Neuronal stem cell (in vitro differentiated cells): ENCODE measurements at regions not wholly inside any gene's neighbourhood (a gene's known extent, or its start where the extent isn't known, plus 50 kb on each side); places are given as distances from the start of the nearest gene placed in this dataset.

Experiments used
- DNase-seq: peaks from one replicate; pipeline ENCODE4 v3.0.0-alpha.2; 2013; ENCODE audit warnings: low spot score
- H2AFZ ChIP-seq: one replicate; pipeline ENCODE4 v1.6.1; 2013; ENCODE audit warnings: mild to moderate bottlenecking, low read length, inconsistent platforms
- H2AK5ac ChIP-seq: 2 replicates; pipeline ENCODE4 v1.6.1; 2013; ENCODE audit warnings: low read depth, mild to moderate bottlenecking, inconsistent platforms, low read length, moderate library complexity, mixed read lengths
- H2BK120ac ChIP-seq: 2 replicates; pipeline ENCODE4 v1.6.1; 2013; ENCODE audit warnings: low read depth, mild to moderate bottlenecking, inconsistent platforms, low read length, moderate library complexity, mixed read lengths
- H2BK12ac ChIP-seq: one replicate; pipeline ENCODE4 v1.6.1; 2013; ENCODE audit warnings: low read length, inconsistent platforms
- H2BK15ac ChIP-seq: 2 replicates; pipeline ENCODE4 v1.6.1; 2013; ENCODE audit warnings: mild to moderate bottlenecking, low read length, inconsistent platforms, mixed read lengths
- H2BK5ac ChIP-seq: one replicate; pipeline ENCODE4 v1.6.1; 2013; ENCODE audit warnings: inconsistent platforms, mild to moderate bottlenecking, low read length, moderate library complexity
- H3K14ac ChIP-seq: one replicate; pipeline ENCODE4 v1.6.1; 2013; ENCODE audit warnings: low read length, inconsistent platforms
- H3K18ac ChIP-seq: 2 replicates; pipeline ENCODE4 v1.6.1; 2013; ENCODE audit warnings: low read length, inconsistent platforms
- H3K23ac ChIP-seq: 2 replicates; pipeline ENCODE4 v1.6.1; 2013; ENCODE audit warnings: low read depth, mild to moderate bottlenecking, mixed read lengths, low read length, inconsistent platforms; ENCODE audit not compliant: poor library complexity
- H3K27ac ChIP-seq: replicated peaks from 3 replicates; pipeline ENCODE4 v1.5.1; 2013; ENCODE audit warnings: low read length, inconsistent platforms
- H3K27me3 ChIP-seq, 3 experiments: 2 replicates each; pipeline ENCODE4 v1.6.1; 2013; ENCODE audit warnings: low read length in 3 of 3, mild to moderate bottlenecking in 2 of 3, inconsistent platforms in 1 of 3, low read depth in 1 of 3, mixed read lengths in 1 of 3, moderate library complexity in 1 of 3; ENCODE audit not compliant: control insufficient read depth in 3 of 3, insufficient read depth in 3 of 3
- H3K36me3 ChIP-seq, 2 donors: replicated peaks in 1 of 2; 2 replicates each; pipeline ENCODE4 v1.6.1; 2013; ENCODE audit warnings: low read length in 2 of 2; ENCODE audit not compliant: control insufficient read depth in 2 of 2, insufficient read depth in 2 of 2
- H3K4ac ChIP-seq: 2 replicates; pipeline ENCODE4 v1.6.1; 2013; ENCODE audit warnings: inconsistent platforms, mild to moderate bottlenecking, low read length, moderate library complexity
- H3K4me1 ChIP-seq, 2 donors: 1 replicate in 1 of 2; 2 replicates in 1 of 2; pipeline ENCODE4 v1.6.1; 2013; ENCODE audit warnings: low read length in 2 of 2, low read depth in 1 of 2; ENCODE audit not compliant: control insufficient read depth in 2 of 2, insufficient read depth in 1 of 2
- H3K4me2 ChIP-seq: one replicate; pipeline ENCODE4 v1.6.1; 2013; ENCODE audit warnings: mild to moderate bottlenecking, low read length, inconsistent platforms; ENCODE audit not compliant: insufficient read depth, poor library complexity, severe bottlenecking
- H3K4me3 ChIP-seq, 2 donors: 2 replicates each; pipeline ENCODE4 v1.5.1; 2013; ENCODE audit warnings: low read length in 2 of 2, mild to moderate bottlenecking in 2 of 2, inconsistent platforms in 1 of 2, moderate library complexity in 1 of 2
- H3K79me1 ChIP-seq: one replicate; pipeline ENCODE4 v1.6.1; 2013; ENCODE audit warnings: low read depth, mild to moderate bottlenecking, inconsistent platforms, low read length, moderate library complexity
- H3K9ac ChIP-seq: one replicate; pipeline ENCODE4 v1.6.1; 2013; ENCODE audit warnings: mild to moderate bottlenecking, low read depth, low read length, inconsistent platforms; ENCODE audit not compliant: poor library complexity
- H3K9me3 ChIP-seq, 2 donors: replicated peaks in 1 of 2; 2 replicates each; pipeline versions ENCODE3 to v1.6.1; 2013; ENCODE audit warnings: low read length in 2 of 2, mild to moderate bottlenecking in 2 of 2, inconsistent platforms in 1 of 2, low read depth in 1 of 2, mixed read lengths in 1 of 2, moderate library complexity in 1 of 2; ENCODE audit not compliant: control insufficient read depth in 2 of 2, insufficient read depth in 1 of 2
- H4K8ac ChIP-seq: one replicate; pipeline ENCODE4 v1.6.1; 2013; ENCODE audit warnings: low read depth, mild to moderate bottlenecking, inconsistent platforms, low read length, moderate library complexity
- H4K91ac ChIP-seq: one replicate; pipeline ENCODE4 v1.6.1; 2013; ENCODE audit warnings: low read length, low read depth, mild to moderate bottlenecking, inconsistent platforms; ENCODE audit not compliant: poor library complexity
- WGBS, 2 donors: extraction: QIAGEN DNeasy Blood & Tissue Kit; methylation state at CpG; one replicate each; pipeline ENCODE4 v1.1.7; 2013; ENCODE audit warnings: missing lambda C conversion rate in 2 of 2, mixed read lengths in 1 of 2; ENCODE audit not compliant: insufficient read length in 2 of 2, insufficient replicate concordance in 1 of 2; ENCODE audit errors: extremely low coverage in 2 of 2; 5-methylcytosine and 5-hydroxymethylcytosine counted together

GRCh38 chr2:66929632-66930338 lies 467.3 kb upstream of the ETAA1 start:
- no CpG with 5 or more reads among the region's 8 CpGs for WGBS, 2 donors
- H3K4me1 ChIP-seq, result no peaks in the 10 kb centered on the region
- no peak overlapping the region for H2AFZ ChIP-seq
- no peak overlapping the region for H3K9ac ChIP-seq
- H3K79me1 ChIP-seq, result no peaks in the 10 kb centered on the region
- no peak overlapping the region for H3K4ac ChIP-seq
- no peak overlapping the region for H2BK12ac ChIP-seq
- no peaks in the 10 kb centered on the region for H3K36me3 ChIP-seq
- no peaks in the 10 kb centered on the region for H3K27me3 ChIP-seq
- H3K9me3 ChIP-seq, result no peaks in the 10 kb centered on the region
- no peak overlapping the region for H4K91ac ChIP-seq
- no peak overlapping the region for H2BK15ac ChIP-seq
- no peak overlapping the region for H2BK5ac ChIP-seq
- no peak overlapping the region for H2BK120ac ChIP-seq
- no peak overlapping the region for H3K27ac ChIP-seq
- no peak overlapping the region for H4K8ac ChIP-seq
- no peak overlapping the region for H2AK5ac ChIP-seq
- H3K14ac ChIP-seq, result no peak overlapping the region
- no peak overlapping the region for H3K4me2 ChIP-seq
- H3K23ac ChIP-seq, result no peak overlapping the region
- H3K18ac ChIP-seq, result no peak overlapping the region
- no peak for DNase-seq
- no peak overlapping the region for H3K4me3 ChIP-seq

GRCh38 chr2:66930339-66931220 lies 466.6 kb upstream of the ETAA1 start:
- H2BK15ac ChIP-seq, result no peak overlapping the region
- H2BK5ac ChIP-seq, result no peak overlapping the region
- H3K14ac ChIP-seq, result no peak overlapping the region
- H4K8ac ChIP-seq, result no peak overlapping the region
- no peak overlapping the region for H2BK120ac ChIP-seq
- no peak overlapping the region for H2BK12ac ChIP-seq
- no peaks in the 10 kb centered on the region for H3K36me3 ChIP-seq
- no peaks in the 10 kb centered on the region for H3K27me3 ChIP-seq
- no CpG with 5 or more reads among the region's 3 CpGs for WGBS, 2 donors
- H4K91ac ChIP-seq, result no peak overlapping the region
- H3K9me3 ChIP-seq, result no peaks in the 10 kb centered on the region
- no peak overlapping the region for H3K4me2 ChIP-seq
- no peak overlapping the region for H3K4ac ChIP-seq
- no peak overlapping the region for H3K9ac ChIP-seq
- H3K27ac ChIP-seq, result no peak overlapping the region
- DNase-seq, result no peak
- H3K23ac ChIP-seq, result no peak overlapping the region
- H2AFZ ChIP-seq, result no peak overlapping the region
- H2AK5ac ChIP-seq, result no peak overlapping the region
- H3K79me1 ChIP-seq, result no peaks in the 10 kb centered on the region
- no peaks in the 10 kb centered on the region for H3K4me1 ChIP-seq
- no peak overlapping the region for H3K18ac ChIP-seq
- no peak overlapping the region for H3K4me3 ChIP-seq

DNA sequence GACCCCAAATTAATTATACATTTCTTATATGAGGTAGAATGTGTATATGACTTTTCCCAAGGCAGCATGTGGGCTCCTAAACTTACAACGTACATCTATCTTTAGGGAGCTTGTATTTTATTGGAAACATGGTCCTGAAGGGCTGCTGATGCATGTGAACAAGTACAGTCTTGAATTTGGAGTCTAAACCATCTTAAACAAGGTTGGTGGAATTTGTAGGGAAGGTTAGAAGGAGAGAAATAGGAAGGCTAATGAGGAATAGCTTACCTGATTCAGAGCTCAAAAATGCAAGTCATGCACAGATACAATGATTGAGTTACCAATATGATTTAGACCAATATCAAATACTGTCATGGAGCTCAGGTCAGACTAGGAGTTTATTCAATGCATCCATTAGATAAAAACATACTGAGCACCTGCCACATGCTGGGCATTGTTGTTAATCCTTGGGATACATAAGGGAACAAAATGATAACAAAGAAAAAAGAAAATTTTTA lies 458.6 kb upstream of the ETAA1 start:
- Histone ChIP-seq H3K27me3 (no peaks in the 10 kb centered on the region), H3K23ac (no peak overlapping the region), H4K8ac (no peak overlapping the region), H2BK5ac (no peak overlapping the region), H3K4me1 (no peaks in the 10 kb centered on the region), H3K4ac (no peak overlapping the region), H2BK12ac (no peak overlapping the region), H4K91ac (no peak overlapping the region), H2AK5ac (no peak overlapping the region), H3K4me2 (no peak overlapping the region), H3K4me3 (no peak overlapping the region), H3K18ac (no peak overlapping the region), H2BK15ac (no peak overlapping the region), H3K36me3 (no peaks in the 10 kb centered on the region), H3K9ac (no peak overlapping the region), H3K14ac (no peak overlapping the region), H2BK120ac (no peak overlapping the region), H3K27ac (no peak overlapping the region), H2AFZ (no peak overlapping the region), H3K79me1 (no peaks in the 10 kb centered on the region), H3K9me3 (no peaks in the 10 kb centered on the region)
- WGBS, 2 donors, result no CpG with 5 or more reads among the region's 1 CpG
- no peak for DNase-seq

DNA sequence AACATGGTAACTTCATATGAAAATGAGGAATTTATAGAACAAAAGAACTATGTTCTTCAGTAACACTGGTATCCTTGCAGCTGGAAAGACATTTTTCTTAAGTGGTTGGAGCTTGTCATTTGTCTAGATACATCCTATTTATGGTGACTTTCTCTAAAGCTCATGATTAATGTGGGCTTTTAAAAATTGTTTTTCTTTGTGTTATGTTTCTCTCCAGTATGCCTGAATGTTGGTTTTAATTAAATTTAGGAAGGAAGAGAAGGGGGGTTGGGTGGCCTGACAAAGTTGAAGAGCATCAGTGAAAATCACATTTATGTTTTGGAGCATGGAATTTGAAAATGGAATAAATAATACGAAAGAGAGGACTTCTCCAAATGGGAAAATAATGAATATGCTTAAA lies 457.1 kb upstream of the ETAA1 start:
- H4K8ac ChIP-seq, result no peak overlapping the region
- H2BK15ac ChIP-seq, result no peak overlapping the region
- H3K27me3 ChIP-seq, result no peaks in the 10 kb centered on the region
- H3K4me1 ChIP-seq, result no peaks in the 10 kb centered on the region
- no CpG with 5 or more reads among the region's 1 CpG for WGBS, 2 donors
- H3K18ac ChIP-seq, result no peak overlapping the region
- DNase-seq, result no peak
- H2BK120ac ChIP-seq, result no peak overlapping the region
- no peak overlapping the region for H2AK5ac ChIP-seq
- H3K36me3 ChIP-seq, result no peaks in the 10 kb centered on the region
- H3K4me2 ChIP-seq, result no peak overlapping the region
- H4K91ac ChIP-seq, result no peak overlapping the region
- H2BK5ac ChIP-seq, result no peak overlapping the region
- H3K79me1 ChIP-seq, result no peaks in the 10 kb centered on the region
- no peaks in the 10 kb centered on the region for H3K9me3 ChIP-seq
- no peak overlapping the region for H3K14ac ChIP-seq
- no peak overlapping the region for H2AFZ ChIP-seq
- no peak overlapping the region for H3K9ac ChIP-seq
- no peak overlapping the region for H3K23ac ChIP-seq
- no peak overlapping the region for H3K27ac ChIP-seq
- H3K4ac ChIP-seq, result no peak overlapping the region
- no peak overlapping the region for H3K4me3 ChIP-seq
- H2BK12ac ChIP-seq, result no peak overlapping the region
